ENCODE measurements at regions not wholly inside any gene's neighbourhood (a gene's known extent, or its start where the extent isn't known, plus 50 kb on each side); places are given as distances from the start of the nearest gene placed in this dataset.

DNA sequence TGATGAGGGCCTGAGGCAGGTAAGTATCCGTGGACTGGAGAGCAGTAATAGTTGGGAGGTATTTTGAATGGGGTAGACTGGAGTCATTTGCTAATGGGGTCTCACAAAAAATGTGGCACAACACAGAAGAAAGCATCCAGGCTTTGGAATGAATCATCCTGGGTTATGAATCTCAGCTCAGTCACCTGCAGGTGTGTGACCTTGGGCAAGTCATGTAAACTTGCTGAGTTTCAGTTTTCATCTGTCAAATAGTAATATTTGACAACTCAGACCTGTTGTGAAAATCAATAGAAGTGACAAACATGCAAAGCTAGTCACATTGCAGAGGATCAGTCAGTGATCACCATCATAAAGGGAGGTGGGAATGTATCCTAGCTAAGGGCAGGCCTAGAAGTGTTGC, 232.0 kb upstream of the TENM4 start:
- Histone ChIP-seq H3K79me2 (ENCODE audit: insufficient read depth, low read depth, low read length) (no peaks in the 10 kb centered on the region), H4K20me1 (ENCODE audit: insufficient read depth, low read length) (no peaks in the 10 kb centered on the region), H2AFZ (ENCODE audit: low read length) (no peak overlapping the region), H3K4me1 (ENCODE audit: insufficient read depth, low read length, poor library complexity, severe bottlenecking) (no peaks in the 10 kb centered on the region), H3K27ac (ENCODE audit: low read depth, low read length, poor library complexity, severe bottlenecking) (no peak overlapping the region), H3K4me3 (ENCODE audit: low read depth, low read length, poor library complexity, severe bottlenecking) (no peak overlapping the region), H3K9me2 (ENCODE audit: insufficient read depth, low read length) (no peaks in the 10 kb centered on the region), H3K4me2 (ENCODE audit: low read length) (no peak overlapping the region), H3K36me3 (ENCODE audit: insufficient read depth, low read length) (no peaks in the 10 kb centered on the region), H3K9me3 (ENCODE audit: low read length) (no peaks in the 10 kb centered on the region)
- ChIA-PET POLR2A (interaction anchor here (1.1 kb wide), 2 partner anchors 13 to 108 kb away, joined by 3 read pairs; no protein-coding TSS in a partner anchor), CTCF (ENCODE audit: unreplicated experiment) (no interaction called here)
- DNase-seq (ENCODE audit: low spot score): no peak
- no TSS peak for BruUV-seq (replicated peaks)
- intact Hi-C loops (cut with micrococcal nuclease; ENCODE audit: unreplicated experiment): no loop called here
- TF ChIP-seq, protein P1, sequence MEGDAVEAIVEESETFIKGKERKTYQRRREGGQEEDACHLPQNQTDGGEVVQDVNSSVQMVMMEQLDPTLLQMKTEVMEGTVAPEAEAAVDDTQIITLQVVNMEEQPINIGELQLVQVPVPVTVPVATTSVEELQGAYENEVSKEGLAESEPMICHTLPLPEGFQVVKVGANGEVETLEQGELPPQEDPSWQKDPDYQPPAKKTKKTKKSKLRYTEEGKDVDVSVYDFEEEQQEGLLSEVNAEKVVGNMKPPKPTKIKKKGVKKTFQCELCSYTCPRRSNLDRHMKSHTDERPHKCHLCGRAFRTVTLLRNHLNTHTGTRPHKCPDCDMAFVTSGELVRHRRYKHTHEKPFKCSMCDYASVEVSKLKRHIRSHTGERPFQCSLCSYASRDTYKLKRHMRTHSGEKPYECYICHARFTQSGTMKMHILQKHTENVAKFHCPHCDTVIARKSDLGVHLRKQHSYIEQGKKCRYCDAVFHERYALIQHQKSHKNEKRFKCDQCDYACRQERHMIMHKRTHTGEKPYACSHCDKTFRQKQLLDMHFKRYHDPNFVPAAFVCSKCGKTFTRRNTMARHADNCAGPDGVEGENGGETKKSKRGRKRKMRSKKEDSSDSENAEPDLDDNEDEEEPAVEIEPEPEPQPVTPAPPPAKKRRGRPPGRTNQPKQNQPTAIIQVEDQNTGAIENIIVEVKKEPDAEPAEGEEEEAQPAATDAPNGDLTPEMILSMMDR (conservative IDR thresholded peaks at IDR 0.05; ENCODE audit: low read length): no peak
- TF ChIP-seq EZH2phosphoT487 (IDR thresholded peaks at IDR 0.05; ENCODE audit: borderline replicate concordance, low read depth, low read length): no peak

DNA sequence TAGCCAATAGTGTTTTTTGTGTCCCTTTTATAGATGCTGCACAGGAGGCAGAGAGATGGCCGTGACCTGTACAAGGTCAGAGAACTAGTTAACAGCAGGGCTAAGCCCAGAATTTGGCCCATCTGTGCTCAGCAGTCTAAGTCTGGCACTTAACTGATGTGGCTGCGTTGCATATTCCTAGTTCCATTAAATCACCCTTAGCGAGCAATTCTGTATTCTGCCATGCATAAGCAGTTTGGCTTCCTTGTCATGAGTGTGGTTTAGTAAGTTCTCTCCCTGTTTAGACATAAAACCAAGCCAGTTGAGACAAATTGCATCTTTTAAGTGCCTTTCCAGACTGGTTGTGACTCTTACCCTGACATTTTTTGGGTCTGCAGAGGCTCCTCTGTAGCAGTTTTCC, 230.6 kb upstream of the TENM4 start:
- no peaks in the 10 kb centered on the region for H3K4me1 ChIP-seq (ENCODE audit: insufficient read depth, low read length, poor library complexity, severe bottlenecking)
- H3K27ac ChIP-seq (ENCODE audit: low read depth, low read length, poor library complexity, severe bottlenecking): no peak overlapping the region
- POLR2A ChIA-PET: no interaction called here
- no peak for DNase-seq (ENCODE audit: low spot score)
- H4K20me1 ChIP-seq (ENCODE audit: insufficient read depth, low read length): no peaks in the 10 kb centered on the region
- H3K9me2 ChIP-seq (ENCODE audit: insufficient read depth, low read length): no peaks in the 10 kb centered on the region
- intact Hi-C loops (cut with micrococcal nuclease; ENCODE audit: unreplicated experiment): no loop called here
- H3K9me3 ChIP-seq (ENCODE audit: low read length): no peaks in the 10 kb centered on the region
- H3K36me3 ChIP-seq (ENCODE audit: insufficient read depth, low read length): no peaks in the 10 kb centered on the region
- H3K4me2 ChIP-seq (ENCODE audit: low read length): no peak overlapping the region
- TF ChIP-seq EZH2phosphoT487 (IDR thresholded peaks at IDR 0.05; ENCODE audit: borderline replicate concordance, low read depth, low read length): no peak
- TF ChIP-seq, protein P1 (conservative IDR thresholded peaks at IDR 0.05; ENCODE audit: low read length): no peak
- no peaks in the 10 kb centered on the region for H3K79me2 ChIP-seq (ENCODE audit: insufficient read depth, low read depth, low read length)
- CTCF ChIA-PET (ENCODE audit: unreplicated experiment): no interaction called here
- BruUV-seq (replicated peaks): no TSS peak
- H3K4me3 ChIP-seq (ENCODE audit: low read depth, low read length, poor library complexity, severe bottlenecking): no peak overlapping the region
- no peak overlapping the region for H2AFZ ChIP-seq (ENCODE audit: low read length)

DNA sequence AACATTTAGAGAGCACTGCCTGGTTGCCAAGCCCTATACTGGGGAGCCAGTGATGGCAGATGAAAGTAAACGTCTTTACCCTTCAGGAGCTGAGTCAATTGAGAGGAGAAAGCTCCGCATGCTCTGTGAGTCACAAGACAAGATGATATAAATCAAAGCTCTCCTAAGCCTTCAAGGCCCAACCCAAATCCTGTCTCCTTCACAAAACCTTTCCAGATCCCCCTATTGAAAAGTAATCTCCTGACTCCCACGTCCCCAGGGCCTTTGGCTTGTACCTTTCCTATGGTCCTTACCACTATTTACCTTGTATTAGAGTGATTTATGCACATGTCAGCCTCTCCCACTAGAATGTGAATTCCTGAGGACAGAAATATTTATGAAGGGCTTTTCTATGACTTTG, 230.1 kb upstream of the TENM4 start:
- intact Hi-C loops (cut with micrococcal nuclease; ENCODE audit: unreplicated experiment): no loop called here
- Histone ChIP-seq H3K9me2 (ENCODE audit: insufficient read depth, low read length) (no peaks in the 10 kb centered on the region), H3K4me2 (ENCODE audit: low read length) (no peak overlapping the region), H3K9me3 (ENCODE audit: low read length) (no peaks in the 10 kb centered on the region), H3K27ac (ENCODE audit: low read depth, low read length, poor library complexity, severe bottlenecking) (no peak overlapping the region), H3K36me3 (ENCODE audit: insufficient read depth, low read length) (no peaks in the 10 kb centered on the region), H2AFZ (ENCODE audit: low read length) (no peak overlapping the region), H3K4me1 (ENCODE audit: insufficient read depth, low read length, poor library complexity, severe bottlenecking) (no peaks in the 10 kb centered on the region), H4K20me1 (ENCODE audit: insufficient read depth, low read length) (no peaks in the 10 kb centered on the region), H3K4me3 (ENCODE audit: low read depth, low read length, poor library complexity, severe bottlenecking) (no peak overlapping the region), H3K79me2 (ENCODE audit: insufficient read depth, low read depth, low read length) (no peaks in the 10 kb centered on the region)
- no peak for TF ChIP-seq EZH2phosphoT487 (IDR thresholded peaks at IDR 0.05; ENCODE audit: borderline replicate concordance, low read depth, low read length)
- TF ChIP-seq, protein P1 (conservative IDR thresholded peaks at IDR 0.05; ENCODE audit: low read length): no peak
- ChIA-PET POLR2A (no interaction called here), CTCF (ENCODE audit: unreplicated experiment) (no interaction called here)
- no peak for DNase-seq (ENCODE audit: low spot score)
- no TSS peak for BruUV-seq (replicated peaks)
